Tibial artery (tissue), 4 donors: ENCODE measurements at regions not wholly inside any gene's neighbourhood (a gene's known extent, or its start where the extent isn't known, plus 50 kb on each side); places are given as distances from the start of the nearest gene placed in this dataset.

ENCODE experiments used
- DNase-seq, 2 donors: peaks; one replicate each; pipeline ENCODE4 v3.0.0-alpha.2; 2019
- H3K27ac ChIP-seq, 2 donors: fragments of 200-600 bp; sonication (generic) in 1 of 2; 1 replicate in 1 of 2; 2 replicates in 1 of 2; pipeline ENCODE4 v1.5.1; 2018 to 2019; ENCODE audit warnings: mild to moderate bottlenecking in 1 of 2
- H3K27me3 ChIP-seq, 2 donors: fragments of 200-600 bp; sonication (generic) in 1 of 2; one replicate each; pipeline versions ENCODE4 v1.5.1 to v1.6.0; 2016 to 2019
- H3K36me3 ChIP-seq, 3 donors: fragments of 200-600 bp; sonication (generic) in 2 of 3; one replicate each; pipeline ENCODE4 v1.5.1; 2016 to 2019; ENCODE audit warnings: mild to moderate bottlenecking in 2 of 3
- H3K4me1 ChIP-seq, 4 donors: fragments of 200-600 bp; sonication (generic) in 2 of 4; 1 replicate in 3 of 4; 2 replicates in 1 of 4; pipeline ENCODE4 v1.5.1; 2016 to 2019
- H3K4me3 ChIP-seq, 2 donors: fragments of 200-600 bp; sonication (generic) in 1 of 2; 1 replicate in 1 of 2; 2 replicates in 1 of 2; pipeline ENCODE4 v1.5.1; 2018 to 2019; ENCODE audit warnings: mild to moderate bottlenecking in 2 of 2
- H3K9me3 ChIP-seq, 3 donors: fragments of 200-600 bp; sonication (generic) in 1 of 3; one replicate each; pipeline ENCODE4 v1.5.1; 2016 to 2019
- intact Hi-C: fragments of 100-400 bp; cut with DNase I; formaldehyde crosslinking; loops from one replicate; pipeline ENCODE4 v1.15.0; 2023; ENCODE audit warnings: low total_unique reads
- TF ChIP-seq, protein P1 (sequence below), 2 experiments: fragments of 200-600 bp in 1 of 2; fragments of 450-650 bp in 1 of 2; IDR thresholded peaks; one replicate each; pipeline ENCODE4 v1.5.1; 2017 to 2019; ENCODE audit warnings: antibody characterized with exemption in 2 of 2, mild to moderate bottlenecking in 1 of 2, moderate library complexity in 1 of 2

DNA sequence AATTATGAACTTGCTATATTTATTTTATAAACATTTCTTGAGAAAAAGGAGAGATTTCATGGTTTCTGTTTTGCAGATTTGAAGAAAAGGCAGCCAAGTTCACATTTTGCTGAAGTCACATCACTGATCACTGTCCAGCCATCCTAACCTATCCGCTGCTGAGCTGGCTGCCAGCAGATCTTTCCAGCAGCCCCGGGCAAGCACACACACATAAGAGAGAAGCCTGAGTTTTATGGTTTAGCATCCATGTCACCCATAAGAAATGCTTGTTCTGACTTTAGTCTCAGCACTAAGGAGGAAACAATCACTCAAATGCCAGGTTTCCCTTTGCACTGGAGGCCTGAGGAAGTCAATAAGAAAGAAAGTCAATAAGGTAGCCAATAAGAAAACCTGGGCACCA, 287.1 kb downstream of the SMOC2 start:
- intact Hi-C loops, result no loop called here
- TF ChIP-seq, protein P1, sequence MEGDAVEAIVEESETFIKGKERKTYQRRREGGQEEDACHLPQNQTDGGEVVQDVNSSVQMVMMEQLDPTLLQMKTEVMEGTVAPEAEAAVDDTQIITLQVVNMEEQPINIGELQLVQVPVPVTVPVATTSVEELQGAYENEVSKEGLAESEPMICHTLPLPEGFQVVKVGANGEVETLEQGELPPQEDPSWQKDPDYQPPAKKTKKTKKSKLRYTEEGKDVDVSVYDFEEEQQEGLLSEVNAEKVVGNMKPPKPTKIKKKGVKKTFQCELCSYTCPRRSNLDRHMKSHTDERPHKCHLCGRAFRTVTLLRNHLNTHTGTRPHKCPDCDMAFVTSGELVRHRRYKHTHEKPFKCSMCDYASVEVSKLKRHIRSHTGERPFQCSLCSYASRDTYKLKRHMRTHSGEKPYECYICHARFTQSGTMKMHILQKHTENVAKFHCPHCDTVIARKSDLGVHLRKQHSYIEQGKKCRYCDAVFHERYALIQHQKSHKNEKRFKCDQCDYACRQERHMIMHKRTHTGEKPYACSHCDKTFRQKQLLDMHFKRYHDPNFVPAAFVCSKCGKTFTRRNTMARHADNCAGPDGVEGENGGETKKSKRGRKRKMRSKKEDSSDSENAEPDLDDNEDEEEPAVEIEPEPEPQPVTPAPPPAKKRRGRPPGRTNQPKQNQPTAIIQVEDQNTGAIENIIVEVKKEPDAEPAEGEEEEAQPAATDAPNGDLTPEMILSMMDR (IDR thresholded peaks at IDR 0.05), result no peak
- Histone ChIP-seq H3K4me1 (no peaks in the 10 kb centered on the region), H3K36me3 (no peaks in the 10 kb centered on the region), H3K9me3 (no peaks in the 10 kb centered on the region), H3K27ac (no peak overlapping the region), H3K4me3 (no peak overlapping the region), H3K27me3 (peaks cover 0 to 3% of the 10 kb centered on the region in 2 donors)
- DNase-seq, result no peak

DNA sequence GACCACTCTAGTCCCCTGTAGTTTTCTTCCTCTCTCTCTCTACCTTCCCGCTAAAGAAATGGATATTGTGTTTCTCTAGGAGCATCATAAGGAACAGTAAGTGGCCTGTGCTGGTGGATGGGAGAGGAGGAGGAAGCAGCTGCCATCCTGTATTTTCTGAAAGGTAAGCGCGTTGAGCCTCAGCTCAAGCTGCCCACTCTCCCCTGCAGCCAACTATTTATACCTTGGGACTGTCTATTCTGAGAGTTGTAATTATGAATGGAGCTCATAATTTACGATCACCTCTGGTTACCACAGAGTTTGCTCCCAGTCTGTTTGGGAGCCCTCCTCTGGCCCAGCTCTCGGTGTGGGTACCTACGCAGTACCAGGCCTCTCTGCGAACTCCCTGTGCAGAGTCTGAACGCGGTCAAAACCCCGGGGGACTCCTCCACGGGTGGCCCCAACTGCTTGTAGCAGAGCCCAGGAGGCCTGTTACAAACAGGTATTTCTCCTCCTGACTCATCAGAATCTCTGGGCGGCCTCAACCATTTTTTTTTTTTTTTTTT, 285.4 kb downstream of the SMOC2 start:
- Histone ChIP-seq H3K27me3 (peaks cover 0 to 3% of the 10 kb centered on the region in 2 donors), H3K36me3 (no peaks in the 10 kb centered on the region), H3K9me3 (no peaks in the 10 kb centered on the region), H3K27ac (no peak overlapping the region), H3K4me1 (no peaks in the 10 kb centered on the region), H3K4me3 (no peak overlapping the region)
- intact Hi-C loops, result no loop called here
- no peak for DNase-seq
- TF ChIP-seq, protein P1 (IDR thresholded peaks at IDR 0.05), result no peak

DNA sequence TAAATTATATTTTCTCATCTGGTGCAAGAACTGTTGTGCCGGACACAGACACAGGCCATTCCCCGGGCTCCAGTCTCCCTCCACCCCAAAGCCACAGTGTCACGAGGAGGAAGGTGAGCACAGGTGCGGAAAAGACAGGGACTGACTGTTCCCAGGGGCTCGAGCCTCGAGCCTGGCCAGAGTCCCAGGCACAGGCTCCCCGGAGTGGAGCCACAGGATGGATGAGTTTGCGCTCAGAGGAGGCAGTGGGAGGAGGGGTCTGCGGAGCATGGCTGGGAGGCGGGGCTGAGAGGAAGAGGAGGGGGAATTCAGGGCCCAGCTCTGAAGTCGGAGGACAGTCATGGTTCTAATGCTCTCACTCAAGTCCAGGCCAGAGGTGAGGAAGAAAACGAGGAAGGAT, 284.8 kb downstream of the SMOC2 start:
- H3K4me1 ChIP-seq, result no peaks in the 10 kb centered on the region
- H3K27ac ChIP-seq, result no peak overlapping the region
- intact Hi-C loops, result no loop called here
- no peaks in the 10 kb centered on the region for H3K9me3 ChIP-seq
- DNase-seq, result no peak
- no peak overlapping the region for H3K4me3 ChIP-seq
- peaks cover 0 to 3% of the 10 kb centered on the region in 2 donors for H3K27me3 ChIP-seq
- TF ChIP-seq, protein P1 (IDR thresholded peaks at IDR 0.05), result no peak
- no peaks in the 10 kb centered on the region for H3K36me3 ChIP-seq

DNA sequence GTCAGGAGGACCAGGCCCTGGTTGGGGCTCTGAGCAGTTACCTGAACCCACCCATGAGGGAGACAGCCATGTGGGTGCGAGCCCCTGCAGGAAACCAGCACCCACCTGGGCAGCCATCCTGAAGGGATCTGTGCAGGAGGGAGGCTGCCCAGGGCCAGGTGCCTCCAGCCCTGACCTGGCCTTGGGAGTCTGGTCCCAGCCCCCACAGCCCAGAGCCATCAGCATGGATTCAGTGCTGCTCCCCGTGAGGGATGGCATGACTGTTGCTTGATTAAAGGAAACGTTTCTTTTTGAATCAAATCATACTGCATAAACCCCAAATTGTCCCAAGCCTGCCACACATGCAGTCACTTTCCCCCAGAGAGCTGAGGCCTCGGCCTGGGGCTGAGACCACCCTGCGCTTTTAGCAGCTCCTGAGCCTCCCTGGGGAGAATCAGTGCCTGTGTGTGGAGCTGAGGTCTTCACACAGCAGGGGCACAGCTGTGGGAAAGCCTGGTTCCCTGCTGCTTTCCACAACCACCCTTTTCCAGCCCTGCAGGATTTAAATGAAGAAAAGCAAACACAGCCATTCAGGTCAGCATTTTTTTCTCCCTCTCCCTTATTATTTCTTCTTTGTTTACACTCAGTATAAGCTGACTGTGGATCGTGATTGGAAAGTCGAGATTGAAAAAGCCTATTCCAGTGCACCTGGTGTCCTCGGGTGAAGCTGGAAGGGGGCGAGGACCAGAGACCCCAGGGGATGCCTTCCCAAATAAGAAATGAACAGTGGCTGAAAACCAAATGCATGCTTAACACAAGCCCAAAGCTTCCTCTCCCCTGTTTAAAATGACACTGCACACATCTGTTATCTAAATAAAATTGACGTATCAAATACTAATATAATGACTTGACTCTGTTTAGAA, 283.9 kb downstream of the SMOC2 start:
- H3K9me3 ChIP-seq, result no peaks in the 10 kb centered on the region
- no peak for DNase-seq
- no peaks in the 10 kb centered on the region for H3K36me3 ChIP-seq
- no peak overlapping the region for H3K4me3 ChIP-seq
- H3K4me1 ChIP-seq, result no peaks in the 10 kb centered on the region
- peaks cover 0 to 3% of the 10 kb centered on the region in 2 donors for H3K27me3 ChIP-seq
- intact Hi-C loops, result no loop called here
- H3K27ac ChIP-seq, result no peak overlapping the region
- TF ChIP-seq, protein P1 (IDR thresholded peaks at IDR 0.05), result no peak

DNA sequence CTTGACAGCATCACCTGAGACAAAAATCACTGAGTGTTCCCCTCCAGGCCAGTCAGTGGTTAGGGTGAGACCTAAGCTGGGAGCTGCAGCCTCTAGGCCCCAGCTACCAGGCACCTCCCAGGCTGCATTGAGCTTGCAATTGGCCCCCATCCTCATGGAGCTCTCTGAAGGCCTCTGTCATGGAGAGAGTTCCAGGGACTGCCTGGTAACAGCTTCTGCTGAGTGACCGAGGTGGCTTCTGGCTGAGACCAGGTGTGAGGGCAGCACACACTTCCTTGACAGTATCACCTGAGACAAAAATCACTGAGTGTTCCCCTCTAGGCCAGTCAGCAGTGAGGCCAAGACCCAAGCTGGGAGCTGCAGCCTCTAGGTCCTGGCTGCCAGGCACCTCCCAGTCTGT, 283.0 kb downstream of the SMOC2 start:
- no peak overlapping the region for H3K4me3 ChIP-seq
- intact Hi-C loops, result no loop called here

More for the DNA sequence above, 283.0 kb downstream of the SMOC2 start:
- DNase-seq, result no peak
- H3K4me1 ChIP-seq, result no peaks in the 10 kb centered on the region
- H3K27ac ChIP-seq, result no peak overlapping the region
- H3K9me3 ChIP-seq, result no peaks in the 10 kb centered on the region
- H3K27me3 ChIP-seq, result peaks cover 0 to 3% of the 10 kb centered on the region in 2 donors
- TF ChIP-seq, protein P1 (IDR thresholded peaks at IDR 0.05), result no peak
- no peaks in the 10 kb centered on the region for H3K36me3 ChIP-seq
